Smooth muscle cell (in vitro differentiated cells): ENCODE measurements at regions not wholly inside any gene's neighbourhood (a gene's known extent, or its start where the extent isn't known, plus 50 kb on each side); places are given as distances from the start of the nearest gene placed in this dataset.
A peak's percentile ranks its signal among the peaks of the same experiment; 100 is the strongest.

Source experiments
- DNase-seq: peaks from one replicate; lab custom pipeline; 2025; ENCODE audit not compliant: unreplicated experiment; lab: John Stamatoyannopoulos, UW
- H2AFZ ChIP-seq: fragments of 200-600 bp; sonication (generic); 2 replicates; pipeline ENCODE4 v1.6.0; 2016; ENCODE audit warnings: antibody characterized with exemption, low read depth, mild to moderate bottlenecking
- H3F3A ChIP-seq: fragments of 200-600 bp; sonication (generic); 2 replicates; pipeline ENCODE4 v1.6.0; 2017; ENCODE audit warnings: antibody characterized with exemption, low read depth
- H3K27ac ChIP-seq: fragments of 200-600 bp; sonication (generic); 2 replicates; pipeline ENCODE4 v1.5.1; 2016; ENCODE audit warnings: low read depth, mild to moderate bottlenecking
- H3K27me3 ChIP-seq: fragments of 200-600 bp; sonication (generic); 2 replicates; pipeline ENCODE4 v1.6.1; 2016; ENCODE audit warnings: low read depth, mild to moderate bottlenecking
- H3K36me3 ChIP-seq: fragments of 200-600 bp; sonication (generic); 2 replicates; pipeline ENCODE4 v1.5.1; 2016; ENCODE audit warnings: low read depth
- H3K4me1 ChIP-seq: fragments of 200-600 bp; sonication (generic); 2 replicates; pipeline ENCODE4 v1.5.1; 2016; ENCODE audit warnings: low read depth
- H3K4me2 ChIP-seq: fragments of 200-600 bp; sonication (generic); 2 replicates; pipeline ENCODE4 v1.6.0; 2016; ENCODE audit warnings: mild to moderate bottlenecking
- H3K4me3 ChIP-seq: fragments of 200-600 bp; sonication (generic); 2 replicates; pipeline ENCODE4 v1.5.1; 2016; ENCODE audit warnings: mild to moderate bottlenecking
- H3K79me2 ChIP-seq: fragments of 200-600 bp; sonication (generic); 2 replicates; pipeline ENCODE4 v1.6.0; 2016; ENCODE audit warnings: low read depth, mild to moderate bottlenecking
- H3K9ac ChIP-seq: fragments of 200-600 bp; sonication (generic); 2 replicates; pipeline ENCODE4 v1.6.0; 2016; ENCODE audit warnings: low read depth
- H3K9me3 ChIP-seq: fragments of 200-600 bp; sonication (generic); replicated peaks from 2 replicates; pipeline ENCODE4 v1.5.1; 2016; ENCODE audit warnings: low read depth
- H4K20me1 ChIP-seq: fragments of 200-600 bp; sonication (generic); 2 replicates; pipeline ENCODE4 v1.6.0; 2016; ENCODE audit warnings: low read depth
- CTCF ChIP-seq: fragments of 200-600 bp; sonication (generic); IDR thresholded peaks from 2 replicates; pipeline ENCODE4 v1.5.1; 2017; ENCODE audit warnings: borderline replicate concordance, mild to moderate bottlenecking, antibody characterized with exemption; ENCODE audit not compliant: insufficient read depth, poor library complexity, severe bottlenecking
- WGBS: methylation state at CpG from one replicate; pipeline ENCODE4 v1.1.7; 2016; ENCODE audit warnings: low lambda C conversion rate; 5-methylcytosine and 5-hydroxymethylcytosine counted together

- no peaks in the 10 kb centered on the region for H3K27me3 ChIP-seq
- peak overlapping the region; percentile 10 for H3K4me2 ChIP-seq
- H4K20me1 ChIP-seq: no peaks in the 10 kb centered on the region
- 39% methylated on average over 7 of the region's 7 CpGs for WGBS
- DNase-seq: no peak
- H2AFZ ChIP-seq: no peak overlapping the region
- no peak overlapping the region for H3K9ac ChIP-seq
- H3K27ac ChIP-seq: no peak overlapping the region
- H3K4me1 ChIP-seq: no peaks in the 10 kb centered on the region
- no peaks in the 10 kb centered on the region for H3K79me2 ChIP-seq
- no peaks in the 10 kb centered on the region for H3F3A ChIP-seq
- H3K36me3 ChIP-seq: no peaks in the 10 kb centered on the region
- TF ChIP-seq CTCF: no peak
- H3K4me3 ChIP-seq: no peak overlapping the region
- peaks cover 3% of the 10 kb centered on the region for H3K9me3 ChIP-seq
These were observed 232.3 kb upstream of the RPS6KA3 start for GRCh38 chrX:20498851-20499635.

- H3K27ac ChIP-seq: no peak overlapping the region
- no peaks in the 10 kb centered on the region for H3F3A ChIP-seq
- peaks cover 3% of the 10 kb centered on the region for H3K9me3 ChIP-seq
- H4K20me1 ChIP-seq: no peaks in the 10 kb centered on the region
- H3K36me3 ChIP-seq: no peaks in the 10 kb centered on the region
- no peak overlapping the region for H3K4me2 ChIP-seq
- no peak overlapping the region for H2AFZ ChIP-seq
- H3K27me3 ChIP-seq: no peaks in the 10 kb centered on the region
- H3K4me1 ChIP-seq: no peaks in the 10 kb centered on the region
- no peak overlapping the region for H3K9ac ChIP-seq
- DNase-seq: no peak
- no peak overlapping the region for H3K4me3 ChIP-seq
- TF ChIP-seq CTCF: no peak
- 93% methylated on average over 2 of the region's 2 CpGs for WGBS
- H3K79me2 ChIP-seq: no peaks in the 10 kb centered on the region
These were observed 228.9 kb upstream of the RPS6KA3 start for GRCh38 chrX:20495575-20495974.

- no peaks in the 10 kb centered on the region for H3F3A ChIP-seq
- no peak overlapping the region for H3K4me3 ChIP-seq
- H3K4me2 ChIP-seq: no peak overlapping the region
- H3K36me3 ChIP-seq: no peaks in the 10 kb centered on the region
- H3K27me3 ChIP-seq: no peaks in the 10 kb centered on the region
- H3K27ac ChIP-seq: no peak overlapping the region
- TF ChIP-seq CTCF: no peak
- no peaks in the 10 kb centered on the region for H3K4me1 ChIP-seq
- no peaks in the 10 kb centered on the region for H3K79me2 ChIP-seq
- no peak overlapping the region for H3K9ac ChIP-seq
- H3K9me3 ChIP-seq: no peaks in the 10 kb centered on the region
- H2AFZ ChIP-seq: no peak overlapping the region
- no peaks in the 10 kb centered on the region for H4K20me1 ChIP-seq
- no peak for DNase-seq
- 80% methylated on average over 1 of the region's 1 CpG for WGBS
These were observed 221.8 kb upstream of the RPS6KA3 start for GRCh38 chrX:20488473-20488872.

- no peak for DNase-seq
- Histone ChIP-seq H4K20me1 (no peaks in the 10 kb centered on the region), H3K79me2 (no peaks in the 10 kb centered on the region), H3K9ac (no peak overlapping the region), H2AFZ (no peak overlapping the region), H3K36me3 (no peaks in the 10 kb centered on the region), H3K9me3 (no peaks in the 10 kb centered on the region), H3K27me3 (no peaks in the 10 kb centered on the region), H3K4me1 (no peaks in the 10 kb centered on the region), H3K27ac (no peak overlapping the region), H3K4me3 (no peak overlapping the region), H3K4me2 (no peak overlapping the region), H3F3A (no peaks in the 10 kb centered on the region)
- TF ChIP-seq CTCF: no peak
- WGBS: 38% methylated on average over 1 of the region's 1 CpG
These were observed 220.5 kb upstream of the RPS6KA3 start for GRCh38 chrX:20487227-20487626.
